ENCODE measurements at regions not wholly inside any gene's neighbourhood (a gene's known extent, or its start where the extent isn't known, plus 50 kb on each side); places are given as distances from the start of the nearest gene placed in this dataset.

- H3K27me3 ChIP-seq (replicated peaks) = no peaks in the 10 kb centered on the region
- no peak overlapping the region for H3K27ac ChIP-seq
- H3K4me1 ChIP-seq (replicated peaks) = no peaks in the 10 kb centered on the region
- no peaks in the 10 kb centered on the region for H3K9me3 ChIP-seq (replicated peaks)
- H3K4me3 ChIP-seq = no peak overlapping the region
- H3K36me3 ChIP-seq = no peaks in the 10 kb centered on the region
- no peak for DNase-seq (ENCODE audit: low read depth in 1 of 2, low spot score in 2 of 2)
These were observed 542.8 kb upstream of the PCDH9 start for GRCh38 chr13:67772807-67773453.

- Histone ChIP-seq H3K27ac (no peak overlapping the region), H3K36me3 (no peaks in the 10 kb centered on the region), H3K4me3 (no peak overlapping the region), H3K27me3 (replicated peaks) (no peaks in the 10 kb centered on the region), H3K9me3 (replicated peaks) (no peaks in the 10 kb centered on the region), H3K4me1 (replicated peaks) (no peaks in the 10 kb centered on the region)
- DNase-seq (ENCODE audit: low read depth in 1 of 2, low spot score in 2 of 2) = no peak
These were observed 541.0 kb upstream of the PCDH9 start for GRCh38 chr13:67771106-67771505.

- Histone ChIP-seq H3K4me3 (no peak overlapping the region), H3K9me3 (replicated peaks) (no peaks in the 10 kb centered on the region), H3K4me1 (replicated peaks) (no peaks in the 10 kb centered on the region), H3K27ac (no peak overlapping the region), H3K27me3 (replicated peaks) (no peaks in the 10 kb centered on the region), H3K36me3 (no peaks in the 10 kb centered on the region)
- DNase-seq (ENCODE audit: low read depth in 1 of 2, low spot score in 2 of 2) = no peak
These were observed 539.8 kb upstream of the PCDH9 start for GRCh38 chr13:67769987-67770341.

- no peaks in the 10 kb centered on the region for H3K4me1 ChIP-seq (replicated peaks)
- no peak overlapping the region for H3K4me3 ChIP-seq
- H3K9me3 ChIP-seq (replicated peaks) = no peaks in the 10 kb centered on the region
- no peak for DNase-seq (ENCODE audit: low read depth in 1 of 2, low spot score in 2 of 2)
- no peak overlapping the region for H3K27ac ChIP-seq
- H3K27me3 ChIP-seq (replicated peaks) = no peaks in the 10 kb centered on the region
- no peaks in the 10 kb centered on the region for H3K36me3 ChIP-seq
These were observed 539.2 kb upstream of the PCDH9 start for GRCh38 chr13:67769063-67769986.

GRCh38 chr13:67763984-67764383 lies 533.8 kb upstream of the PCDH9 start:
- Histone ChIP-seq H3K27ac (no peak overlapping the region), H3K4me1 (replicated peaks) (no peaks in the 10 kb centered on the region), H3K27me3 (replicated peaks) (no peaks in the 10 kb centered on the region), H3K9me3 (replicated peaks) (no peaks in the 10 kb centered on the region), H3K36me3 (no peaks in the 10 kb centered on the region), H3K4me3 (no peak overlapping the region)
- DNase-seq (ENCODE audit: low read depth in 1 of 2, low spot score in 2 of 2) = no peak

GRCh38 chr13:67763384-67763783 lies 533.2 kb upstream of the PCDH9 start:
- no peaks in the 10 kb centered on the region for H3K9me3 ChIP-seq (replicated peaks)
- no peak overlapping the region for H3K4me3 ChIP-seq
- H3K27ac ChIP-seq = no peak overlapping the region
- H3K4me1 ChIP-seq (replicated peaks) = no peaks in the 10 kb centered on the region
- H3K27me3 ChIP-seq (replicated peaks) = no peaks in the 10 kb centered on the region
- DNase-seq (ENCODE audit: low read depth in 1 of 2, low spot score in 2 of 2) = no peak
- H3K36me3 ChIP-seq = no peaks in the 10 kb centered on the region

GRCh38 chr13:67758975-67759374 lies 528.8 kb upstream of the PCDH9 start:
- no peak overlapping the region for H3K4me3 ChIP-seq
- no peaks in the 10 kb centered on the region for H3K4me1 ChIP-seq (replicated peaks)
- H3K9me3 ChIP-seq (replicated peaks) = no peaks in the 10 kb centered on the region
- no peaks in the 10 kb centered on the region for H3K27me3 ChIP-seq (replicated peaks)
- no peak for DNase-seq (ENCODE audit: low read depth in 1 of 2, low spot score in 2 of 2)
- no peak overlapping the region for H3K27ac ChIP-seq
- H3K36me3 ChIP-seq = no peaks in the 10 kb centered on the region

- H3K4me1 ChIP-seq (replicated peaks) = no peaks in the 10 kb centered on the region
- H3K27me3 ChIP-seq (replicated peaks) = no peaks in the 10 kb centered on the region
- H3K36me3 ChIP-seq = no peaks in the 10 kb centered on the region
- no peak overlapping the region for H3K4me3 ChIP-seq
- DNase-seq (ENCODE audit: low read depth in 1 of 2, low spot score in 2 of 2) = no peak
- H3K9me3 ChIP-seq (replicated peaks) = no peaks in the 10 kb centered on the region
- H3K27ac ChIP-seq = no peak overlapping the region
These were observed 523.9 kb upstream of the PCDH9 start for GRCh38 chr13:67754012-67754411.

- no peaks in the 10 kb centered on the region for H3K27me3 ChIP-seq (replicated peaks)
- no peak overlapping the region for H3K4me3 ChIP-seq
- no peak overlapping the region for H3K27ac ChIP-seq
- DNase-seq (ENCODE audit: low read depth in 1 of 2, low spot score in 2 of 2) = no peak
- no peaks in the 10 kb centered on the region for H3K36me3 ChIP-seq
- no peaks in the 10 kb centered on the region for H3K9me3 ChIP-seq (replicated peaks)
- H3K4me1 ChIP-seq (replicated peaks) = no peaks in the 10 kb centered on the region
These were observed 522.6 kb upstream of the PCDH9 start for GRCh38 chr13:67752759-67753158.

- Histone ChIP-seq H3K36me3 (no peaks in the 10 kb centered on the region), H3K27ac (no peak overlapping the region), H3K4me3 (no peak overlapping the region), H3K9me3 (replicated peaks) (no peaks in the 10 kb centered on the region), H3K27me3 (replicated peaks) (no peaks in the 10 kb centered on the region), H3K4me1 (replicated peaks) (no peaks in the 10 kb centered on the region)
- no peak for DNase-seq (ENCODE audit: low read depth in 1 of 2, low spot score in 2 of 2)
These were observed 512.3 kb upstream of the PCDH9 start for GRCh38 chr13:67742478-67742877.

GRCh38 chr13:67740871-67741535 lies 510.9 kb upstream of the PCDH9 start:
- Histone ChIP-seq H3K27ac (no peak overlapping the region), H3K9me3 (replicated peaks) (no peaks in the 10 kb centered on the region), H3K4me1 (replicated peaks) (no peaks in the 10 kb centered on the region), H3K36me3 (no peaks in the 10 kb centered on the region), H3K27me3 (replicated peaks) (no peaks in the 10 kb centered on the region), H3K4me3 (no peak overlapping the region)
- DNase-seq (ENCODE audit: low read depth in 1 of 2, low spot score in 2 of 2) = no peak

GRCh38 chr13:67736646-67737420 lies 506.7 kb upstream of the PCDH9 start:
- no peaks in the 10 kb centered on the region for H3K9me3 ChIP-seq (replicated peaks)
- no peaks in the 10 kb centered on the region for H3K4me1 ChIP-seq (replicated peaks)
- H3K36me3 ChIP-seq = no peaks in the 10 kb centered on the region
- no peak for DNase-seq (ENCODE audit: low read depth in 1 of 2, low spot score in 2 of 2)
- no peak overlapping the region for H3K27ac ChIP-seq
- H3K27me3 ChIP-seq (replicated peaks) = no peaks in the 10 kb centered on the region
- H3K4me3 ChIP-seq = no peak overlapping the region

- Histone ChIP-seq H3K27me3 (replicated peaks) (no peaks in the 10 kb centered on the region), H3K36me3 (no peaks in the 10 kb centered on the region), H3K4me3 (no peak overlapping the region), H3K4me1 (replicated peaks) (no peaks in the 10 kb centered on the region), H3K9me3 (replicated peaks) (no peaks in the 10 kb centered on the region), H3K27ac (no peak overlapping the region)
- DNase-seq (ENCODE audit: low read depth in 1 of 2, low spot score in 2 of 2) = no peak
These were observed 505.5 kb upstream of the PCDH9 start for GRCh38 chr13:67735651-67736050.
